ENCODE measurements at regions not wholly inside any gene's neighbourhood (a gene's known extent, or its start where the extent isn't known, plus 50 kb on each side); places are given as distances from the start of the nearest gene placed in this dataset.
"Not testable (repeated sequence)": the region's sequence is repeated elsewhere in the genome, so short reads cannot be mapped to it uniquely, and the experiment has no call there.

DNA sequence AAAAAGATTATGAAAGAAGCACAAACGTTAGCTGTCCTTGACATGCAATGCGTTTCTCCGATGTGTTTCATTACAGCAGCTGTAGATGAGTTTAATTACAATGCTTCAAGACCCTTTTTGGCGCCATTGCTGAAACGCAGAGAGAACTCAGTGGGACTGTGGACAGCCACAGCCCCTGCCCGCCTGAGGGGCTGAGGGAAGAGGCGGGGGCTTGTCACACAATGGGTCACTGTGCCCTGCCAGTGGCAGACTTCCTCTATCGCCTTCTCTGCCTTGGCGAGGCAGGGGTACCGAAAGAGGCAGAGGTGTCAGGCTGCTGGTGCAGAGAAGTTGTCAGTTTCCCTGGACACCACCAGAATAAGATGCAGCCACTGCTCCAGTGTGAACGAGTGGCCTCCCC lies 252.0 kb downstream of the NR2F2 start:
- no peak for DNase-seq (ENCODE audit: low spot score)

DNA sequence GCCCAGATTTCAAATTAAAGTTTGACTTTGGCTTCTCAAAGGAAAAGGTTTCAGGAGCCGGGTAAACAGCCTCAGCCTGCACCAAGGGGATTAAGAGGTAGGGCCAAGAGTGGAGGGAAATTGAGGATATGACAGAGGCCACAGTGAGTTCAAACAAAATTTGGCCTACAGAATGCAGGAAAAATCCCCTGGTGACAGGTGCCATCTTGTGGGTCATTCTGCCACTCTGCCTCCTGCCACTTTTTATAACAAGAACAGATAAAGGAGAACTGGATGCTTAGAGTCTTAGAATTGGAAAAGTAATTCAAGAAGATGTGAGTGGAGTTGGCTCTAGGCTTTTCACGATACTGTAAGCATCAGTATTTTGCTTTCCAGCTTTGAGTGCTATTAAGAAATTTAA lies 253.2 kb downstream of the NR2F2 start:
- DNase-seq (ENCODE audit: low spot score), result no peak

DNA sequence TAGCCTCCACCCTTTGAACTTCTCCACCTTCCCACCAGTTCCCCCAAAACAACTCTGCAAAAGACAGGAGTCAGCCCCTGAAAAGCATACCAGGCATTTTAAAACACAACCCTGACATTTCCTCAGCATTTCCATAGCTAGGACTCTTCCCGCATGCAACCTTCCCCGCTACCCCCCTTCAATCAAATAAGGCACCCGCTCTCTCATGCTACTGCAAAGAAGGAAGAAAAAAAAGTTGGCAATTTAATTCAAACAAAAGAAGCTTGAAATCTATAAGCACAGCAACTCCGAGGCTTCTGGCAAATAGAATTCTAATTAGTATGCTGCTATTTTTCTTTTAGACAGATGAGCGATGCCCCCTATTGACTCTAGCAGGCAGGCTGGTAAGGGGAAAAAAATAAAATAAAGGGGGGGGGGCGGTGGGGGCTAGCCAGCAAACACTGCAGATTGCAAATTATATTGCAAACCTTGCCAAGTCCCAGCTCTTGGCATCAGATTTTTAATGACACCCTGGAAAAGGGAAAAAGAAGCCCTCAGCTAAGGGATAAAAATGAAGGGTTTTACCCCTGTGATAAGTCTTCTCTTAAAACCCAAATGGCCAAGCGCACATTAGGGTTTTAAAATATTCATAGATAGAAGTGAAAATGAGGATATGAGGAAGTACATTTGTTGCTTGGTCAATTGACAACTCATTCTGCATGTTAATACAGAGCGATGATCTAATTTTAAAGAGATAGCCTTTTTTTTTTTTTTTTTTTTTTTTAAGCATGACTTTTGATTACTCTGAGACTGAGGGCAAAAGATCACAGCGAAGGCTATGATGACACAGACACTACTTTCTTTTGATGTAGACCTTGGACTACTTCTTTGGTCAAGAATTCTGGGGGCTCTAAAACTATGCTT lies 255.2 kb downstream of the NR2F2 start:
- DNase-seq (ENCODE audit: low spot score), result no peak

DNA sequence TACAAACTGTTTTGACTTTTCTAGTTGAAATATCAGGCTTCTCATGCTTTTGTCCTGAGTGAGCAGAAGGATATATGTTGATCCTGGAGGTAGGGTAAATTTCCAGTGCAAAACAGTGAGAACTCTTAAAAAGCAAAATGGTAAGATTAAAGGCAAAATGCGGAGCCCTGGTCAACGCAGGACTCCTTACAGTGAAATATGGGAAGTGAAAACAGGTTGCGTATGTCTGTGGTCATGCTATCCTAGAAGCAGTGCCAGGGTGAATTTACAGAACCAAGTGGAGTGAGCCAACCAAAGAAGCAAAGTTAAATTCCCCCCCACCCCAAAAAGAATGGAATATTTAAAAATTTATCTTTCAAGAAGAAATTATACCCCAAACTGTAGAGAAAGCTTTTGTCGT lies 256.4 kb downstream of the NR2F2 start:
- DNase-seq (ENCODE audit: low spot score), result no peak

DNA sequence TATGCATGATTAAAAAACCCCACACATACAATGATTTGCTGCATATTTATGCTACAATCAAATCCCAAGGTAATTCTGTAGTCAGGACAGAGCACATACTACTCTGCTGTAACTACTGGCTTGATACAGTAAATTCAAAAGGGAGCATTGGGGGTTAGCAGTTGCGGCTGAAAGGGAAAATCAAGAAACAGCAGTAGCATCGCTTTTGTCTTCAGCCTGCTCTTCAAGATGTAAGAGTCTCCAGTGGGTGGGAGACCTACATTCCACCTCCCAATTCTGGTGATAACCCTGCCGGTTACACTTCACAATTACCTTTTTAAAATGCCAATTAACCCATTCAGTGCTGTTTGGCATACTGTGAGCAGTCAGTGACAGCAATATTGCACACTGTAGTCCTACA lies 259.4 kb downstream of the NR2F2 start:
- DNase-seq (ENCODE audit: low spot score), result no peak

DNA sequence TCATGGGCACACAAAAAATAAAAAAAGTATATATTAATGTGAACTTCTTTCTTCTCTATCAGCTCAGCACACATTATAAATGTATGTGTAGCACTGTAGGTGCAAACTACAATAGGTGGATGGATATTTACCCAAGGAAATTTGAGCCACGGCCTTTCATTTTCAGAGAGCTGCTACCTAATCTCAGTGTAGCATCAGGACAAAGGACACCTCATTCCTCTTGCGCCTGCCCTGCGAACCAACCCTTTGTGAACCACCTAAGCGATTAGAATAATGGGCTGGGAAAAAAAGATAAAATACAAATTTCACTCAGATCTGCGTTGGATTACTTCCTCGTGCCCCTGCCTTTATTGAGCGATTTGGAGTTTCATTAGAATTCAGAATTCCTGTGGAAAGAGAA lies 263.2 kb downstream of the NR2F2 start:
- DNase-seq (ENCODE audit: low spot score), result no peak

DNA sequence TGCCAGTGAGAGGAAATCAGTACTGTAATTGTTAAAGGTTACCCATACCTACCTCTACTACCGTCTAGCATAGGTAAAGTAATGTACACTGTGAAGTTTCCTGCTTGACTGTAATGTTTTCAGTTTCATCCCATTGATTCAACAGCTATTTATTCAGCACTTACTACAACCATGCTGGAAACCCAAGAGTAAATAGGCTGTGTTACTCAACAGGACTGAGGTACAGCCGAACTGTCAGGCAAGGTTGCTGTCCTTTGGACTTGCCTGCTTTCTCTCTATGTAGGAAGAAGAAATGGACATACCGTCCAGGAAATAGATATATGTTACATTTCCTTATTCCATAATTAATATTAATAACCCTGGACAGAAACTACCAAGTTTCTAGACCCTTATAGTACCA lies 265.5 kb downstream of the NR2F2 start:
- DNase-seq (ENCODE audit: low spot score), result no peak

DNA sequence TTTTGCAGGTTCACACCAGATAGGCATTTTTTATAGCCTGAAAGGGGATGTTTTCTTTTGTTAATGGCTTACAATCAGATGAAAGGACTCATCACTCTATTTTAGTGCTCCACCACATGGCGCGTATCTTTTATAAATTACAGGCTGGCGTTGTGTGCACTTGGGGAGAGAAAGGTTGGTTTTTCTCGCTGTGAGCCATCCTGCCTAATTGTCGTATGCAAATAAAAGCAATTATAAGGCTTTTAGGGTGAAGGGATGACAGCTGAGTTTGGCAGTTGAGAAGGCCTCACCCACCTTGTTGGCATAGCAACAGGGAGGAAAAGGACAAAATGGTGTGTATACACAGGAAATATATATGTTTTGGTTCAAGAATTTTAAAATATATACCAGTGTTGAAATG lies 268.0 kb downstream of the NR2F2 start:
- DNase-seq (ENCODE audit: low spot score), result no peak

DNA sequence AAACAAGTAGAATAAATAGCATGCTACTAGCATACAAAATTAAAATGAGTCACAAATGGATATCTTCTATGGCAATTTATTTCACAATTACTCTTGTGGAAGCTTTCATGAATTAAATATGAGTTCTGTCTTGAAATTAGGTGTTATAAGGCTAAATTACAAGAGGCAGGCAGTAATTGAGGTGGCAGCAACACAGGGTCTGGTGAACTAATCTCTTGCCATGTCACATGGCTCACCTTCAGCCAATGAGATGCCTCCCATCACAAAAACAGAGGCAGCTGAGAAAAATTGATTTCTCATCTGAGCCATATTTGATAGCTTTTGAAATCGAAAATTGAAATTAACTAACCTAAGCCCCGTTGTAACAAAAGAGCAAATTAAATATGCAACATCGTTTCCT lies 268.8 kb downstream of the NR2F2 start:
- no peak for DNase-seq (ENCODE audit: low spot score)

DNA sequence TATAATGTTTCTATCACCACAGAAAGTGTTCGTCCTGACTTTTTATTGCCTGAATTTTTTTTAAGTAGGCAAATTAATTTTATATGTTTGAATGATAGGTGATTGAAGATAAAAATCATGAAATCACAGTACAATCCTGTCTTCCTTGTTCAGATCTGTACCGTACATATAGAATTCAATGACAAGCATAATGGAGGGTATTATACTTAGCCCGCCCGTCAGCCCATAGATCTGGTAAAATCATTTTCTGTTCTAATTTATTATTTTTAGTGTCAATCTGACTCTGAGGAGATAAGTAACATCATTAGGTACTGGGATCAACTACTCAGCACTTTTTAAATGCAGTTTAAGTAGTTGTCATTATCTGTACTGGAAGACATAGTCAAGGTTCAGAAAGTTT lies 269.9 kb downstream of the NR2F2 start:
- DNase-seq (ENCODE audit: low spot score), result no peak

DNA sequence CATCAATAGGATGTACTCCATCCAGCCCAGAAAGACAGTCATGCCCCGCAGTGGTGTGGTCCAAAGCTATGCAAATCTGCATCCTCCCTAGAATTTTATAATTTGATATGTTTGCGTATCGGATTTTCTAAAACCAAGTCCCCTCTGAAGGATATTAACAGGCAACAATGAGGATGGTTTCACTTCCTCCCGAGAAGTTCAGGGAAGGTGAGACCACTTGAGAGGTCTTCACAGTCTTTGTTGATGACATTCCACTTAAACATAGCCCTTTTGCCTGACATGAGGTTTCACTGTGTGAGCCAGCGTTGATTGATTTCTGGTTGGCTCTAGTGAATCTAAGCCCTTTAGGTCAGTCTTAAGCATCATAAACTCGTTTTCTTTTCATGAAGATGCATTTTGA lies 276.1 kb downstream of the NR2F2 start:
- no peak for DNase-seq (ENCODE audit: low spot score)

DNA sequence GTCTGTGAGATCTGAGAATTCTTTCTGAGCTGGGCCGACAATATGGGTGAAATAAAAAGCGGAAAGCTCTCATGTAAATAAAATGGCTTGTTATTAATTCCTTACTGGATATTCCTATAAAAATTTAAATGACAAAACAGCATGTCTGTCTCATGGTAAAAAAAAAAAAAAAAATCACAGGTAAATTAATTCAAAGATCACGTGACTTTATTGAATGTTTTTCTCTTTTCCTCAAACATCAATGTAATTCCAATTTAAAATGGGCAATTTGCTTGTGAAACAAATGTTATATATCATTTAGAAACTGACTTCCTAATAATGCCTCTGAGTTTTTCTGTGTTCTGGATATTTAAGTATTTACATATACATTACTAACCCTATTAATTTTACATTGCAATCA lies 280.3 kb downstream of the NR2F2 start:
- DNase-seq (ENCODE audit: low spot score), result no peak

DNA sequence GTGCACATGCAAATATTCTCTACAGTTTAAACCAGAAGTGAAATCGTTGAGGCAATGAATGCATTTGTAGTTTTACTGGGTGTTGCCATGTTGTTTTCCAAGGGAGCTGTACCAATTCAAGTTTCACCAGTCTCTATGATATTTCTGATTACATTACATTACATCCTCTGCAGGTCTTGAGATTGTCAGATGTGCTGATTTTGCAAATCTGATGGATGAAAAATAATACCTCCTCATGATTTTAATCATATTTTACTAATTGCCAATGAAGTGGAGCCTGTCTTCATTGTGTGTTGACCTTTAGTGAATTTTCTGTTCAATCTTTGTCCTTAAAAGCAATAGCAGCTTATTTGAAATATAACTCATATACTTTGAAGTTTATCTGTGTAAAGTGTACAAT lies 282.4 kb downstream of the NR2F2 start:
- DNase-seq (ENCODE audit: low spot score), result no peak

DNA sequence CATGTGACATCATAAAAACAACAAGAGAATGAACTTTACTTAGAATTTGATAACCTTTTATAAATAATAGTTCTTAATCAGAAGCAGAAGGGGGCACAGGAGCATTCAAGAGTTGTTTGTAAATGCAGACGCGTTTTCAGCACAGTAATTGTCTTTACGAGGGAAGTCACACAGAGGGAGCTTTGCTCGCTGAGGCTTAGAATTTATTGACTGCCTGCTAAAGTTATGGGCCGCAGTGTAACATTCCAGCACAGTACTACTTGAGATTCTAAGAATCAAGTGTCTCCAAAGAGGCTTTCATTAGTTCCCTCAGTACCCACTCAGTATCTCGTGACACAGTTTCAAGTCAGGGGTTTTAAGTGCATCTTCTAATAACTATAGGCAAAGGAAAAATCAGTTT lies 288.7 kb downstream of the NR2F2 start:
- no peak for DNase-seq (ENCODE audit: low spot score)

DNA sequence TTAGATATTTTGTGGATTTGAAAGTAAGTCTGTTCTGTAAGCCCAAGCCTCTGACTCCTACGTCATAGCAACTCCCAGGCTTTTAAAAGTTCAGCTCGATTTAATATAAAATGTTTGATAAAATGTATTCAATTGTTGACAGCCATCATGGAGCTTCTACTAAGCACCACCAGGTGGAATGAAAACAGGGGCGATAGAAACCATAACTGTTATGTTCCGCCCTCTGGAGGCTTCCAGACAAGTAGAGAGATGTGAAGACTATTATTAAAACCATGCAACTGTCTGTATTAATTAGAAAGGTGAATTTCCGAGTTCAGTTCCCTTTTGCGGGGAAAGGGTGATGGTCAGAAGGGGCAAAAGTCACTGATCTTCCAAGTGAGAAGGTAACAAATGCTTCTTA lies 292.2 kb downstream of the NR2F2 start:
- DNase-seq (ENCODE audit: low spot score), result no peak

DNA sequence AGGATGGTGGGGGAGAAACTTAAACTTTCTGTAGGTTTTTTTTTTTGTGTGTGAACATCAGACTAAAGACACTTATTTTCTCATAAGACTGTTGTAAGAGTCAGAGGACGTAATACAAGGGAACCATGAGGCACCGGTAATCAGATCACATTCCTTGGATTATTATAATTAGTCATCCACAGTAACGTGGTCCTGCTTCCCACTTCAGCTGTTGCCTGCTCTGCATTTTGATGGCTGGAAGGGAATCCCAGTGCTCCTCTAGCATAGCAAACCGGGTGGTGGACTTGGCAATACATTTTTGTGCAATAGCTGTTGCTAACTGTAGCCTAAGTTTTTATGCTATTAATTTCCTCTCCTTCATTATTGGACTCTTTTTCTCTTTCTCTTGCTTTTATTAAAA lies 294.8 kb downstream of the NR2F2 start:
- DNase-seq (ENCODE audit: low spot score), result no peak

DNA sequence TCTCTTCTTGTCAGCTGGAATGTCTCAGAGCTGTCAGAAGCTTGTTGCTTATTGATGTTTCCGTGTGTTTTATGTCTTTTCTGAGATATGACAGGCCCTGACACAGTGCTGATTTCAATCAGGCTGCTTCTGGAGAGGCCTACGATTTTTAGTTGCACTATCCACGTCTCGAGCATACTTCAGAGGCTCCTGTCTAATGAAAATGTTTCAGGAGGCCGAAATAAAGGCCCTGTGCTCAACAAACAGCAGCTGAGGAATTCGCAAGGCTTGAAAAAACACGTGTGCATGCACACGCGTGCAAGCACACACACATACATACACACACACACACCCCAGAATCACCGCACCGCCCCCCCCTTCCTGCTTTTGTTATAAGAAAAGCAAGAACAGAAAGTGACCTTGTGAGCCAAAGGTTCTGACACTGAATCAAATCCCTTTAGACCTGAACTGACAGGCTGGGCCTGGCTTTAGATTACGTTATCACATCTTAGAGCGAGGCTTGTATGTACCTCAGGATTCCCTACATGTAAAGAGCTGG lies 296.6 kb downstream of the NR2F2 start:
- DNase-seq (ENCODE audit: low spot score), result no peak

DNA sequence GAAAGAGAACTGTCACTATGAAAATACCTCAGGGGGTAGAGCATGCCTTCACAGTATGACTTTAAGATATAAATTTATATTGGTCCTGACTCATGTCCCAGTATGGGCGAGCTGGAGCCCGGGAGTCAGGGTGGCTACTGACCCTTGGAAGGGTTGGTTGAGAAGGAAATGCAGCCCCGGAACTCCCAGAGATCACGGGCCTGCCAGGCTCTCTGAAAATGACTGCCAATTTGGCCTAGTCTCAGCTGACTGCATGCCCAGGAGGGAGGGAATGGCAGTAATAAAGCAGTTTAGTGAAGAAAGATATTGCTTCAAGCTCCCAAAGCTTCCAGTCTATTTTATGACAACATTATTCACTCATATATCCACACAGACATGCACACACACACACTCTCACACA lies 299.0 kb downstream of the NR2F2 start:
- no peak for DNase-seq (ENCODE audit: low spot score)

DNA sequence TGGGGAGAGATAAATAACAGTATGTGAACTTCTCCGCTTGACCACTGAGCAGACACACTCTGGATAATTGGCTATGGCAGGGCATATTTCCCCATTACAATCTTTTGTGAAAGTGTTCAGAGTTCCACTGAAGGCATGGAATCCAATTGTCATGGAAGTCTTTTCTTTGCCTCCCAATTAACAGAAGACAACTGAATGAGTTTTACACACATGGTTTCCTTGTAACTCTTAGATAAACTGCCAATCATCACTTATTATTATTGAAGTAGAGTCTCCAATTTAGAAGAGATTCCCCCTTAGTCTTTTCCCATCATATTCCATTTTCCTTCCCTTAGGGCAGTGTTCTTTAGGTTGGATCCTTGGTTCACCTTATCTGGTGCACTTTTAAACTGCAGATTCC lies 308.3 kb downstream of the NR2F2 start:
- DNase-seq (ENCODE audit: low spot score), result no peak

DNA sequence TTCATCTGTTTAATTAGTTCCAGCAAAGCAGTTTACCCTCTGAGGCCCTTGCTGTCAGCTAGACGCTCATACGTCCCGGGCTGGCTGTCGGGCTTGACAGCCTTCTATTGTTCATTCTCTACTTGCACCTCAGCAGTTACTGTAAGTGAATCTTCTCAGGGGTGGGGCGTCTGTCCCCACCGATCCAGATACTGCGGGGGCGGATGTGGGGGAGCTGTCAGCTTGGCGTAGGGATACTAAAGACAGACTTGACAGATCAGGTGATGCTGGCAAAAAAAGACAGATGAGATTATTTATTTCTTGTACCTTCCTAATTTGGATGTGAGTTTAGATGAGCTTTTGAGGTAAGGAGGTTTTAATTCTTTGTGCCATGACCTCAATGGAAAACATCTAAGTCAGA lies 315.3 kb downstream of the NR2F2 start:
- no peak for DNase-seq (ENCODE audit: low spot score)

DNA sequence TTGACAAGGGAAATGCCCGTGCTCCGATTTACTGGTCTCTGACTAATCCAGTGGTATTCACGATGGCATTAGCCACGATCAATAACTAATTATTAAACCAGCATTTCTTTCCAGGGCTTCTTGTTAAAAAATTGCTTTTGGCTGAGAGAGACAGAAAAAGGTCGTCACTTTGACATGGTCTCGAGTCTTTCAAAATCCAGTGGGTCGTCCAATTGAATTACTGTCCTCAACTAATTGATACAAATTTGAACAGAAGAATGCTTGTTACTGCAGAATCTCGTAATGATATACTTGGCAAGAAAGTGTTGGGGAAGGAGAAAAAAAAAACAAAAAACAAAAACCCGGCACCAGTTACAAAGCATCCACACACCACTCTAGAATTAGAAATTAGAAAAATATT lies 318.4 kb downstream of the NR2F2 start:
- DNase-seq (ENCODE audit: low spot score), result no peak

DNA sequence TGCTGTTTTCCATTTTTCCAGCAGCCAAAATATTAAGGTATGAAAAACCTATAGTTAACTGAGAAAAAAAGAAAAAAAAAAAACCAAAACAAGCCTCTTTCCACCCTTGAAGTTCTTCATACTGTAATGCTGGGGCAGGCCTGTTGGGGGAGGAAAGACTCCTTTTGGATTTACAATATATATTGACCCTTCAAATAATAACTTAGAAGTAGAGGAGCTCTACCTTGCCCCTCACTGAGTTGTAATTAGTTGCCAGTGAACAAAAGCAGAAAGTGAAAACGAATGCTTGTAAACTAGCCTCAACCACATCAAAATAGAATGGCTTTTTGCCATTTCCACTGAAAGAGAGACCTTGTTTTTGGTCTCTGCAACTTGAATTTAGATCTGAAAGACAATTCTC lies 326.6 kb downstream of the NR2F2 start:
- DNase-seq (ENCODE audit: low spot score), result no peak

DNA sequence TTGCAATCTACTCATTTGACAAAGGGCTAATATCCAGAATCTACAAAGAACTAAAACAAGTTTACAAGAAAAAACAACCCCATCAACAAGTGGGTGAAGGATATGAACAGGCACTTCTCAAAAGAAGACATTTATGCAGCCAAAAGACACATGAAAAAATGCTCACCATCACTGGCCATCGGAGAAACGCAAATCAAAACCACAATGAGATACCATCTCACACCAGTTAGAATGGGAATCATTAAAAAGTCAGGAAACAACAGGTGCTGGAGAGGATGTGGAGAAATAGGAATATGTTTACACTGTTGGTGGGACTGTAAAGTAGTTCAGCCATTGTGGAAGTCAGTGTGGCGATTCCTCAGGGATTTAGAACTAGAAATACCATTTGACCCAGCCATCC lies 336.5 kb downstream of the NR2F2 start:
- DNase-seq (ENCODE audit: low spot score), result not testable (repeated sequence)

DNA sequence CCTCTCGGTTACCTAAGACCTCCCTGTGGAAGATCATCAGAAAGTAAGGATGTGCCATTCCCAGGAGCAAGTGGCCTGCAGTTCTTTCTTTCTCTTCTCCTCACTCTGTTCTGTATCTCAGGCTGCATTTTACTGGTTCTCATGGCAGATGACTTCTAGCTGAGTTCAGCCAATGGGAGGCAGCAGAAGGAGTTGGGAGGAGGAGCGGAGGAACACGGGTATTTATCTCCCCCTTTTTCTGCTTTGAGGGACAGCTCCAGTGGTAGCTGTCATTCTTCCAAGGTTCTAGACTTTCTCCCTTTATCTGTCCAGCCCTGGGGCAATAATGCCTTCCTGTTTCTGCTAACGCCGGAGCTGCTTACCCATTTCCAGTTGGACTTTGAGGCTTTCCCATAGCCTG lies 339.9 kb downstream of the NR2F2 start:
- no peak for DNase-seq (ENCODE audit: low spot score)
